SK-MEL-5 (cell line): ENCODE measurements at regions not wholly inside any gene's neighbourhood (a gene's known extent, or its start where the extent isn't known, plus 50 kb on each side); places are given as distances from the start of the nearest gene placed in this dataset.

Source experiments
- DNase-seq: peaks from one replicate; pipeline ENCODE4 v3.0.0-alpha.2; 2016; ENCODE audit warnings: low read depth, low spot score
- in situ Hi-C: cut with HindIII; loops from 2 replicates; pipeline ENCODE4 v1.10.0; 2016; ENCODE audit warnings: low sequenced_read_pairs, high pct_unique_total_duplicates, low pct_unique_long_range_greater_than_20kb

- in situ Hi-C loops: no loop called here
- DNase-seq: no peak
Measured at GRCh38 chr10:10881117-10881813, 136.4 kb upstream of the CELF2 start.

- no peak for DNase-seq
- in situ Hi-C loops: no loop called here
Measured at GRCh38 chr10:10883737-10884136, 133.9 kb upstream of the CELF2 start.

DNA sequence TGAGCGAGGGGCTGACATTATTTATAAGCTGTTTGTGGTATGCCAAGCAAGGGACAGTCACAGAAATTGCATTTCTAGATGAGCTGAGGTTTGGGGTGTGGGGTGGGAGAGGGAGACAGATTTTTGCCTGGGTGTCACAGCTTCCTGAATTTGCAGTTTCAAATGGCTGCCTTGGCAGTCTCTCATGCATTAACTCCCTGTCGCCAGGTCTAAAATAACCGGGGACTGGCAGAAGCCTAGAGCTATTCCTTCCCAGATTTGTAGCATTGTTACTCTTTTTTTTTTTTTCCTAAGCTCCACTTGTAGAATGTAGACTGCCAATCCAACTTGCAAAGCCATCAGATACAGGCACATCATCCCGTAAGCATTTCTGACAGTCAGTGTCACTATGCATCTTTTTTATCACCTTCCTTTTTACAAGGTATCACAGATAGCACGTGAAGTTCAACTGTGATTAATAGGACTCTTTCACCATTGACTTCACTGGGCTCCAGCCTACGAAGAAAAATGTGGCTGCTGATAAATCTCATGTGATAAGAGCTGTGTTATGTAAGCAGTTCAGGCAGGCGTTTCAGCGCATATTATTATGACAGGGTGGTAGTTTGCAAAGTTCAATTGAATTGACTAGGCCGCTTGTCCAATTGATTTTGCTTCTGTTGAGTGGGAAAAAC, 130.7 kb upstream of the CELF2 start:
- in situ Hi-C loops: no loop called here
- DNase-seq: no peak

GRCh38 chr10:10891124-10892082, 126.3 kb upstream of the CELF2 start:
- DNase-seq: no peak
- in situ Hi-C loops: no loop called here

- no peak for DNase-seq
- in situ Hi-C loops: no loop called here
Measured at GRCh38 chr10:10892290-10892875, 125.3 kb upstream of the CELF2 start.

DNA sequence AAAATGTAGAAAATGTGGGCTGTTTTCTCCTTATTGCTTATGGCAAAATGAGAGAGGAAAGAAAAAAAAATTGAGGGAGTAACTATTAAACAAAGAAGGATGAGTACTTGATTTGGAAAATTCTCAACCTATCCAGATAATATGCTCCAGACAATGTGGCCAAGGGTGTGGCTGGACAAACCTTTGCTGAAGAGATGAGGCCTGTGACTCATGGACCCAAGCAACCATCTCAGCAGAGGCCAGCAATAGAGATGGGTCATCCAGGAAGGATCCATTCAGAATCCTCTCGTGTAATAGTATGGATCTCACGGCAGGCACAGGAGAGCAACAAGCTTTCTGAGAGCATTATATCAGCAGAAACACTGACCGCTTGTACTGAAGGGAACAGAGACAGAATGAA, 120.3 kb upstream of the CELF2 start:
- DNase-seq: no peak
- in situ Hi-C loops: no loop called here

- in situ Hi-C loops: no loop called here
- DNase-seq: no peak
Measured at GRCh38 chr10:10901906-10902305, 115.8 kb upstream of the CELF2 start.

- in situ Hi-C loops: no loop called here
- DNase-seq: no peak
Measured at GRCh38 chr10:10902951-10903350, 114.7 kb upstream of the CELF2 start.

DNA sequence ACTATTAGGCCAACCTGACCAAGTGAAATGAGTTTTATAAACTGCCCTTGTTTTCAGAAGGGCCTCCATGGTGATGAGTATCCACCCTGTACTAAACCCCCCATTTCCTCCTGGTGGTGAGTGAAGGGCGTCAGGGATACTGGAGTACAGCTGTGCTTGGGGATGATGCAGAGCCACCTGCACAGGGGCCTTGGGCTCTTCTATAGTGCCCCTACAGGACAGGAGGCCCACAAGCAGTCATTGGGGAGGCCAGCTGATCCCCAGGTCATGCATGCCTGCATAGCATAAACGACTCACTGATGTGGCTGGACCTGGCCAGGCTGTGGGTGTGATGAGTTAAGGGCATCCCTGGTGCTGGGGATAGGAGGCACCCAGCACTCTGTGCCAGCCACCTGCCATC, 114.1 kb upstream of the CELF2 start:
- no peak for DNase-seq

GRCh38 chr10:10910634-10911033, 107.0 kb upstream of the CELF2 start:
- in situ Hi-C loops: no loop called here
- DNase-seq: no peak

More for the DNA sequence above, 114.1 kb upstream of the CELF2 start:
- in situ Hi-C loops: no loop called here

DNA sequence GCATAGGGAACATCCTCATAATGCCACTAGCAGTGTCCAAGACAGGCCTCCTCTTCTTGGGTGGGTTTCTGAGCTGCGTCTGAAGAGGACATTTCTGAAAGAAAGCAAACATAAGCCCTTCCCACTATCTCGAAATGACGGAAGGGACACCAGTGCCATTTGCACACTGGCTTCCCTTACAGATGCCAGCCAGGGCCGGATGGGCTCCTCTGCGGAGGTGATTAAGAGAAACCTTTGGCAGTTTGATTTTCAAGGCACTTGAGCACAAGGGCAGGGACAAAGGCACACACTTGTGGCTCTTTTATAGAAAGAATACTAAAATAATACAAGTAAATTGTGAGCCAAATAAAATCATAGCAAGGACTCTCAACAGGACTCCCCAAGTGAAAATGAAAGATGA, 106.6 kb upstream of the CELF2 start:
- no peak for DNase-seq
- in situ Hi-C loops: no loop called here

DNA sequence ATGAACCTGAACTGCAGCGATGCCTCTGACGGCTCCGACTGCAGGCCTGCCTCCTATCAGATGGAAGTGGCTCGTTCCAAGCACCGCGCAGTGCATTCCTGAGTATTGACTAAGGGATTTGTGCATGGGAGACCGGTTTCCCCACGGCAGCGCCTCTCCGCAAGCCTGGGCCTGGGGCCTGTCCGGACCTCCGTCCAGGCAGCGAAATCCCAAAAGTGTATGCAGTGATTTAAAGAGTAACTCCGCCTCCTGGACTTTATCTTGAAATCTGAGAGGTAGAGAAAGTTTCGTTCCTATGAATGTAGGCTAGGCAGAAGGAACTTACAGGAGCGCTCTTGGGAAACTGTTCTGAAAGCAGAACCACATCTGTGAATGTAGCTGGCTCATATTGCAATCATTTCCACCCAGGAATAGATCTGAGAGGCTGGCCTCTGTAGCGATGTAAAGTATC, 106.2 kb upstream of the CELF2 start:
- in situ Hi-C loops: no loop called here
- DNase-seq: no peak

DNA sequence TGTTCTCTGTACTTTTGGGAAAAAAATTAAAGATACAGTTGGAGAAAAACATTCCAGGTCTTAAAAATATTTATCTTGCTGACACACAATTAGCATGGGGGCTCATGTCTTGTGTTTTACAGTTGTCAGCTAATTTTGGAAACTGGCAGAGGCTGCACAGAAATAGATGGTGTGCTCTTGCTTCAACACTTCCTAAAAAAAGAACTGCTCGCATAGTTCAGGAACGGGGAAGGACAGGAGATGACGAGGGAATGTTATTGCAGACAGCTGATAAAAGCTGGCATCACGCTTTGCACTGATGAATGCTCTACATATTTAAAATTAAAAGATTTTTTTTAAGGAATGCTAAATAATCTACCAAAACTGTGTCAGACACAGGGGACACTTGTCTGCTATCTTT, 103.5 kb upstream of the CELF2 start:
- DNase-seq: no peak
- in situ Hi-C loops: no loop called here

- in situ Hi-C loops: no loop called here
- DNase-seq: no peak
Measured at GRCh38 chr10:10915215-10915614, 102.5 kb upstream of the CELF2 start.

DNA sequence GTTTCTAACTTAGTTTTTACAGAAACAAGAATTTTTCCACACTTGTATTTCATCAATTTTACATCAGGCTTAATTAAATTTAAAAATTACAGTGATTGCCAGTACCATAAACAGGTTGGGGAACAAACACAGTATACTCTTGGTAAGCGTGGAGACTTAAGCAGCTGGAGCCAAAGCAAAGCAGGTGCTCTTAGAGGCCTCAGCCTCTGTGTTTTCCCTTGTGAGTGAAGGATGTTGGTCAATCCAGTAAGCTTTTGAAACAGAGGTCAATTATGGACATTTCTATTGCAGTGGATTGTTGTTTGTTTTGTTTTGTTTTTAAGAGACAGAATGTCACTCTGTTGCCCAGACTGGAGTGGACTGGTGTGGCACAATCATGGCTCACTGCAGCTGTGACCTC, 100.6 kb upstream of the CELF2 start:
- no peak for DNase-seq
- in situ Hi-C loops: no loop called here

DNA sequence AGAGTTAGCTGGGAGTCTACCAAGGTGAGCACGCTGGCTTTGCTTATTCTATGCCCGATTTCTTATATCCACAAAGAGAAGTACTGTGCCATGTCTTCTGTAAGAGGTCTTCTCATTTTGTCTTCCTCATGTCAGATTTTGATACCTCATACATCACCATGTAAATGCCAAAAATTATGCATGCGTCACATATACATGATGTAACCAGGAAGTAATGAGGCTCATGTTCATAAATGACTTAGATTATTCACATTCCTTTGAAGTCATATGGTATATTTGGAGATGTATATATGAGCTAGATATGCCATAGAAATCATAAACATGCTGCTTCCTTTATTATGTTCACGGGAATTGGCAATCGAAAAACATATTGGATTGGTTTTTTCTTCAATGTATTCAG, 97.7 kb upstream of the CELF2 start:
- in situ Hi-C loops: no loop called here
- no peak for DNase-seq

DNA sequence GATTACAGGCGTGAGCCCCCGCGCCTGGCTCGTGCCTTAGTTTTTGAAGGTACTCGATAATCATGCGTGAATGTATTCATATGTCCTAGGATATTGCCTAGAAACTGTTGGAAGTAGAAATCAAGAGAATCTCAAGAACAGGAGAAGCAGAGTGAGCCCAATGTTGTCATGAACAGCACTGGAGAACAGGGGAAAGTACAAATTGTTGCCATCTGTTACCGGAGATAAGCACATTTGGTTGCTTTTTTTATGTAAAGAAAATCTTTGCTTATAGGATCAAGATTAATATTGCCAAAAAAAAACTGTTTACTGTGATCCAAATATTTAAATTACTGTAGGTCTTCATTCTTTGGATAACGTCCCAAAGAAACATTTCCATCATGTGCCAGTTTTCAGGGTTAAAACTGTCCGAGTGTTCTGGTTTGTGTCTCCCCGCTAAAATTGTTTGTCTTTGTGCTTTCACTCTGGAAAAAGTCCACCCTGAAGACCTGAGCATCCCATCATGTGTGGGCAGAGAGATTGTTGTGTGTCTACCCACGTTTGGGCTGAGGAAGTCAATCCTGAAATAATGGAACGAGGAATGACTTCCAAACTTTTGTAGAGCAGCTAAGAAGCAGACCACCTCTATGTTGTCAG, 95.7 kb upstream of the CELF2 start:
- no peak for DNase-seq
- in situ Hi-C loops: no loop called here
